Suprapubic skin (tissue), 4 donors: ENCODE measurements at regions not wholly inside any gene's neighbourhood (a gene's known extent, or its start where the extent isn't known, plus 50 kb on each side); places are given as distances from the start of the nearest gene placed in this dataset.

Experiments
- CTCF ChIP-seq, 2 donors: fragments of 200-600 bp in 1 of 2; fragments of 450-650 bp in 1 of 2; sonication (generic) in 1 of 2; IDR thresholded peaks; one replicate each; pipeline ENCODE4 v1.5.1; 2016 to 2019; ENCODE audit warnings: antibody characterized with exemption in 2 of 2, mild to moderate bottlenecking in 1 of 2, moderate library complexity in 1 of 2
- POLR2A ChIP-seq, 2 donors: fragments of 450-650 bp; IDR thresholded peaks; one replicate each; pipeline ENCODE4 v1.6.1; 2017; ENCODE audit warnings: antibody characterized with exemption in 2 of 2, mild to moderate bottlenecking in 2 of 2, moderate library complexity in 2 of 2
- POLR2AphosphoS5 ChIP-seq, 3 donors: sonication (generic); formaldehyde crosslinking; IDR thresholded peaks; one replicate each; pipeline ENCODE4 v1.6.1; 2017; ENCODE audit warnings: antibody characterized with exemption in 3 of 3

- TF ChIP-seq POLR2AphosphoS5 (IDR thresholded peaks at IDR 0.05) (no peak), POLR2A (IDR thresholded peaks at IDR 0.05) (no peak), CTCF (IDR thresholded peaks at IDR 0.05) (no peak)
These were observed 207.4 kb upstream of the MME start for GRCh38 chr3:154872696-154873095.
